ENCODE measurements at regions not wholly inside any gene's neighbourhood (a gene's known extent, or its start where the extent isn't known, plus 50 kb on each side); places are given as distances from the start of the nearest gene placed in this dataset.

- no peak for TF ChIP-seq CHD7 (IDR thresholded peaks at IDR 0.05; ENCODE audit: insufficient replicate concordance, low read length)
- TF ChIP-seq CHD2 (IDR thresholded peaks at IDR 0.05; ENCODE audit: low read length): no peak
- TF ChIP-seq KDM5A (IDR thresholded peaks at IDR 0.05; ENCODE audit: low read length): no peak
- no peak for TF ChIP-seq SIRT6 (IDR thresholded peaks at IDR 0.05; ENCODE audit: low read length)
- TF ChIP-seq BACH1 (IDR thresholded peaks at IDR 0.05; ENCODE audit: low read length): no peak
- TF ChIP-seq MAFK (IDR thresholded peaks at IDR 0.05; ENCODE audit: low read depth, low read length): no peak
- no peak for TF ChIP-seq SP2 (IDR thresholded peaks at IDR 0.05; ENCODE audit: low read length)
- no peak for TF ChIP-seq HDAC6 (IDR thresholded peaks at IDR 0.05; ENCODE audit: low read depth, low read length)
- no peak for TF ChIP-seq KDM4A (IDR thresholded peaks at IDR 0.05; ENCODE audit: low read depth, low read length, severe bottlenecking)
Observed at GRCh38 chr2:235148201-235149170, 196.7 kb downstream of the SH3BP4 start (continued).
